HG02938 (cell line): ENCODE measurements at regions not wholly inside any gene's neighbourhood (a gene's known extent, or its start where the extent isn't known, plus 50 kb on each side); places are given as distances from the start of the nearest gene placed in this dataset.

Experiments
- ATAC-seq: cut with Tn5 transposase; IDR thresholded peaks from one replicate; pipeline ENCODE4 v1.9.1; 2021; ENCODE audit warnings: mild to moderate bottlenecking, moderate library complexity; ENCODE audit not compliant: unreplicated experiment

DNA sequence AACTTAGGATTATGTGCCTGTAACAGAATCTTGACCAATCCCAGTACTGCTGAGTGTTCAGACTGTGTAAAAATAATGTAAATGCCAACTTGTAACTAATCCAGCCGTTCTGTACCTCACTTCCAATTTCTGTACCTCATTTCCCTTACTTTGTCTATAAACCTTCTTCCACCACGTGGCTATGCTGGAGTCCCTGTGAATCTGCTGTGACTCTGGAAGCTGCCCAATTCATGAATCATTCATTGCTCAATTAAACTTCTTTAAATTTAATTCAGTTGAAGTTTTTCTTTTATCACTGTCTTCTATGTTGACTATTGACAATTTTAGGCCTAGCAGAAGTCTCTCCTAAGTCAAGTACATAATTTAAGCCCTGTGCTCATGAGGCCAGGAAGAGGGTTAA lies 215.3 kb upstream of the RHOBTB1 start:
- no peak for ATAC-seq

GRCh38 chr10:61157182-61157581 lies 213.2 kb upstream of the RHOBTB1 start:
- no peak for ATAC-seq

GRCh38 chr10:61153771-61154170 lies 209.8 kb upstream of the RHOBTB1 start:
- no peak for ATAC-seq

GRCh38 chr10:61151059-61151458 lies 207.1 kb upstream of the RHOBTB1 start:
- no peak for ATAC-seq

DNA sequence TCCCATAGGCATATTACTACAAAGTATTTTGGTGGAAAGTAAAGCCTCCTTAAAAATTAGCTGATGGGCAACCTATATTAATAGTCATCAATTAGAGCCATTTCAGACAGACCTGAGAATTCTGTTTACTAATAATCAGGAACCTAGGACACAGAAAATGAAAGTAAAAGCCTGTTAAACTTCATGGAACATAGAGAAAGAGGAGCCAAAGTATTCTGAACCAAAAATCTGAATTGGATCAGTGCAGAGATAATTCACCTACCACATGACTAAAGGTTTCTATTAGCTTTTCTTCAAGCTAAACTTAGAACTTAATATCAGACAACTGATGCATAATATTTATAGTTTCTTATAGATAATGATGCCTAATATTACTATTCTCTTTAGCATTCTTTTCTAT lies 204.5 kb upstream of the RHOBTB1 start:
- ATAC-seq, result no peak

- no peak for ATAC-seq
Measured at GRCh38 chr10:61142987-61143386, 199.0 kb upstream of the RHOBTB1 start.

DNA sequence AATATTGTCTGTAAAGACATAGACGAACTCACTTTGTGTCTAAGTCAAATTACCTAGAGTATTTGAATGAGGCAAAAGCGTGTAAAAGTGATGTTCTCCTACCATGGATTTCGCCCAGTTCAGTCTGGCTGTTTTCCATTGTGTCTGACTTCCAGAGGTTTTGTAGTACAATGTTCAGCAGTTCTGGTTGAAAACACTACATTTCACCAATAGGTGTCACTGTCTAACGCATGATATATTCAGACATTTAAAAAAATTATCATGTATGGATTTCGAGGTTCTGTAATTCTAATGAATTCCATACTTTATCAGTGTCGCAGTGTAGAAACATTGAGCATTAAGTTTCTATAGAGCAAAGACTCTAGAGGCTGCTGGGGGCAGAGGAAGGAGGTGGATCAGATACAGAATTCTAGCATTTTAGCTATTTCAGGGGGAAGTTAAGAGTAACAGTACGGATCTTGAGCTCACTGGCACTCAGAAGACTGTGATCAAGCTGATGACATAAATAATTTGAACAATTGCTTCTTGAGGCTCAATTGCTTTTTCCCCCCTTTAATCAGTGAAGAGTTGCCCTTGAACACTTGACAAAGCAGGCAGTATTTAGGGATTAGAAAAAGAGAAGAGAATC lies 196.9 kb upstream of the RHOBTB1 start:
- no peak for ATAC-seq

DNA sequence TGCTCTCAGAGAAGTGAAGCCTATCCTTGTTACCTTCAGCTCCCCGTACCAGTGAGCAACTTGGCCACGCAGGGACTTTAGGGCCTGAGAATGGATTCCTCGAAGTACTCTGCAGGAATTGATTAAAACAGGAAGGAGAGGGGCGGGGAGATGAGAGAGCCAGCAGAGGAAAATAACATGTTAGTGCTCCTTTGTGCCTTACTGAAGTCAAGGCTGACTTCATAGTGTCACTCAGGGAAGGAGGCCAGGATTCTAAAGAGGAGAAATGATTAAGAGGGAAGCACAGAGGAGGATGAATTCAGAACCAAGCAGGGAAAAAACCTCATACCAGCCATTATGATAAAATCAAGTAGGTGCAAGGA lies 195.6 kb upstream of the RHOBTB1 start:
- ATAC-seq, result no peak

GRCh38 chr10:61138708-61139591 lies 195.0 kb upstream of the RHOBTB1 start:
- ATAC-seq, result no peak

- no peak for ATAC-seq
Measured at GRCh38 chr10:61136139-61136538, 192.2 kb upstream of the RHOBTB1 start.

- ATAC-seq, result peak; percentile 98
Measured at GRCh38 chr10:61135276-61135721, 191.3 kb upstream of the RHOBTB1 start.

GRCh38 chr10:61130366-61130765 lies 186.4 kb upstream of the RHOBTB1 start:
- ATAC-seq, result no peak

DNA sequence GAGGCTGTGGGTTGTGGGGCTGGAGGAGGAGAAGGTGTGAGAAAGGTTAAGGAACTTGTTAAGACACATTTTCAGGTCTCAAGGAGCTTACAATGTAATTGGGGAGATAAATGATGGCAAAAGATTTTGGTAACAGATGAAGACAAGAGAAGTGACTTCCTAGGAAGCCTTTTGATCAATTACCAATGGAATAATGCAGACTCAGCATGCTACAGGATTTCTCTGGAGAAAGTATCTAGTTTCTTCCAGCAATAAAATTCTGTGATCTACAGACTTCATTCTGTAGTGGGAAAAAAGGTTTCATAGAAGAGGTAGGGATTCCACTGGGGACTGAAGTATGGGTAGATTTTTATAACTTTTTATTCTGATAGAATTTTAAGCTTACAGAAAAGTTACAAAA lies 184.2 kb upstream of the RHOBTB1 start:
- no peak for ATAC-seq

DNA sequence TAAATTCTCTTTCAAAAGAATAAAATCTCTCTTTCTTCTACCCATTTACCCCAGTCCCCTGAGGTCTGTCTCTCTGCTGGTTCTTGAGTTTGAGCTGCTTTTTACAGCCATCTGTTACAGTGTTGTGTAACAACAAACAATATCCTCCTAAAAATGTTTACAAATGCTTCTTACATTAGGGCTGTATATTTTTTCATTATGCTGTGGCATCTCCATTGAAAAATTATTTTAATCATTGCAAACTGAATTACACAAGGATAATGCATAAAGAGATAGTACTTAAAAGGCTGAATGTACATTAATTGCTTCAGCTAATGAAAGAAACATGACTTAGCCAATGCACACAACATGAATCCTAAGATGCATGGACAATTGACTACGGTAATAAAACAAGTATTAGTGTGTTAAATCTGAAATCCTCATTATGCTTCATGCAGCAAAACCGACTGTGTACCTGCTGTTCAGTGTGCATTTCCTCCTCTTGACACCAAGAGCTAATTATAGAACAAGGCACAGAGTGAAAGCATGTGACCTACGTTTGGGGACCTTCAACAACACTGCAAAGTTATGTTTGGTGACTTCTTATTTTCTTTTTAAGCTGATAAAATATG lies 181.7 kb upstream of the RHOBTB1 start:
- no peak for ATAC-seq

- no peak for ATAC-seq
Measured at GRCh38 chr10:61124756-61125530, 181.0 kb upstream of the RHOBTB1 start.

DNA sequence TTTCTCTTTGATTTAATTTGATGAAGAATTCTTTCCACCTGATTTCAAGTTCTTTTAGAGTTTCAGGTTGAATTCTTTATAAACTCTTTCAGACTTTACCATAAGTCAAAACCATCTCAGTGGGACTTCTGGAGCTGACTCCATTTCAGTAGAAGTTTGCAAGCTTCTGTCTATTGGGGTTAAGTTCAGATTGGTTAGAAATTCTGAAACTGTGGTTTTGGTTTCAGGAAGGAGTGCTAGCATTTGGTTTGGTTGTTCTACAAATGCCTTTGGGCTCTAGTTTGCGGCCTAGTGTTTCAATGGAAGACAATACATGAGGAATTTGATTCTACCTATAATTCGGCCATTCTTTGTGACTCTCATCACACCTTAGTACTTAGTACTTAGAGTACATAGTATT lies 176.8 kb upstream of the RHOBTB1 start:
- ATAC-seq, result peak; percentile 68

DNA sequence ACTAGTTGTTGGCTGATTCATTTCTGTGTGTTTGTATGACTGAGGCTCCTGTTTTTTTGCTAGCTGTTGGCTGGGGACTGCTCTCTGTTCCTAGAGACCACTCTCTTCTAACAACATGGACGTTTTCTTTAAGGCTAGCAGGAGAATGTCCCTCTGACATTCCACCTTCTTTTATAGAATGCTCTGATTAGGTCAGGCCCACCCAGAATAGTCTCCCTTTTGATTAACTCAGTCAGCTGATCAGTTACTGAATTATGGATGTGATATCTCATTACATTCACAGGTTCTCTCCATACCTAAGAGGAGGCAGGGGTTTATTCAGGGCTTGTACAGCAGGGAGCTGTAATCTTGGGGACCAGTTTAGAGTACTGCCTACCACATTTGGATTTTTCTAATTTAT lies 175.6 kb upstream of the RHOBTB1 start:
- no peak for ATAC-seq

DNA sequence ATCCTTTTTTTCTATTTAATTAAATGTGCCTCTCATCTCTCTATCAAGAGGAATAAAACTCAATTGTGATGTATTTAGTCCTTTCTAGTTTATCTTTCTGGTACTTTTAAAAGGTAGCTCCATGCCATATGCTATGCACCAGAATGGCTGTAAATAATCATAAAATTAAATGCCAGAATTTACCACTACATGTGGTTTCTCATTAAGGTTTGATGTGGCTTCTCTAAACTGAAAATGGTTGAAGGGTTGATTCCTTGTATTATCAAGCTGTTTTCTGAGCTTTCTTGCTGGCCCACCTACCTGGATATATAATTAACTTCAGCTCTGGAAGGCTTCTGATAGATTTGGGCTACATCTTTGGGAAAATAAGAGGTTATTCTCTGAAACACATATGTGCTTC lies 171.9 kb upstream of the RHOBTB1 start:
- ATAC-seq, result no peak

DNA sequence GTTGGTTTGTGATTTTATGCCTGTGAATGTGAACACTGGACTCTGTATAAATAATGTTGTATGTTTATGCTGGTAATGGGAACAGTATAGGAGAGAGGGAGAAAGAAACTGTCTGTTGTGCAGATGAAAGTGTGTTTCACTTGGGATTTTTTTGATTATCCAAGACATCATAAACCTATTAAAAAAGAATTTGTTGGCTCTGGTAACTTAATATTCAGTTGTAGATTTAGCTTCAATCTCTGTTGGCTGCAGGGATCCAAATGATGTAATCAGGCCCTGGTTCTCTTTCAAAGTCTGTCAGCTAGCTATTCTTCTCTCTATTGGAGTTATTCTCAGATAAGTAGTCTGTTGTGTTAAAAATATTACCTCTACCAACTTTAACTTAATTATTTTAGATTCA lies 168.8 kb upstream of the RHOBTB1 start:
- ATAC-seq, result no peak

DNA sequence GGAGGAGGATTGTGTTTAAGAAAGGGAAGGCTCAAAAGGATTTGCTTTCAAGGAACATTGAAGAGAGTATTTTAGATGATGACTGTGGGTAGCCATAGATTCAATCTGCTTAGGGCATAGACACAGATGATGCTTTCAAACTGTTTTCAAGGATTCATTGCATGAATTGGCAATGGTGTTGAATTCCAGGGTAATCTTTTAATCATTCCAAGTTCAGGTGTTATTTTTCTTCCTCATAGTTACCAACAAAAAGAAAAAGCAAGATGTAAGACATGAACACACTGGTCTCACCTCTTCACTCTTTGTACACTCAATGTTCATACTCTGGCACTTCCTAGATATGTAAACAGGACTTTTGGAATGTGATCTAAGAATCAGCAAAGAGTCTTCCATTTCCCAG lies 167.0 kb upstream of the RHOBTB1 start:
- ATAC-seq, result no peak

DNA sequence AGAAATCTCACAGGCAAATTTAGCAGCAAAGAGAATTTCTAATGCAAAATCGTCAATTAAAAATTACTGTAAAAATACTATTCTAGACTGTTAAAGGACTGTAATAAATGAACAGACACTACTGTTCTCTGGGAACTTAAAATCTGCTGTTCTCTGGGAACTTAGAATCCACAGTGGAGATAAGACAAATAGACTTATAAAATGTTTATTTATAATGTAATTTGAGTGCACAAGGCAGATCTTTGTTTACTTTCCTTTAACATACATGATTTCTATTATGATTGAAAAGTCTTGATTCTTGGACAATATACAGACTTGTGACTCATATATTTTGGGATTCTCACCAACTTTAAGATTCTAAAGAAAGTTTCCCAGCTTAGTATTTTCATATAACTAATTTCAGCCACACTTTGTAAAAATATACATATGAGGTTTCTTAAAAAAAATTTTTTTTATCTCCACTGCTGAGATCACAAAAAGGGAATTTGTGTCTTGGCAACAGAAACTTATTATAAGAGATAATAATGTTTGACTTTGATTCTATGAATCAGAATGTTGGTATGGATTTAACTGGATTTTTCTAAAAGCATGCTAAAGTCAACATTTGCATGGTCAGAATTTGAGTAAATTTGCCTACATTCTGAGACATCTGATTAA lies 166.3 kb upstream of the RHOBTB1 start:
- no peak for ATAC-seq
